ENCODE measurements at regions not wholly inside any gene's neighbourhood (a gene's known extent, or its start where the extent isn't known, plus 50 kb on each side); places are given as distances from the start of the nearest gene placed in this dataset.

DNA sequence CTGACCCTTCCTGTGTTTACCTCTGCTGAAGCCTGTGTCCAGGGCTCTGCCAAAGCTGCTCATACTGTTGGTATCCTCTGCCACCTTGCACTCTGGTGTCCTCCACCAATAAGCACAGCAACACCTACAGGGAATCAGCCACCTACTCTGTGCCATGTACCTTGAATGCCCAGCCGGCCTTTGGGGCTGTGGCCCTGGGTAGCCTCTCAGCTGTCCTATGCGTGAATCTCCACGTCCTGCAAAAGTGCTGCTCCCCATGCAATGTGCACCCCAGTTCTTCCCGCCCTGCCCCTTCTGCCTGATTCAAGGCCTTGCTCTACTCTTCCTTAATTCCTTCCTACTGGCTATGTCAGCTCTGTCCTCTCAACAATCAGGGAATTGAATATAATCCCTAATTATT, 506.5 kb downstream of the ARHGEF28 start:
- no peaks in the 10 kb centered on the region for H3K36me3 ChIP-seq (ENCODE audit: control insufficient read depth in 2 of 2, insufficient read depth in 2 of 2, low read length in 1 of 2)
- no peaks in the 10 kb centered on the region for H3K79me2 ChIP-seq (ENCODE audit: control insufficient read depth, insufficient read depth, low read length)
- ATAC-seq (no peak), FAIRE-seq (no peak), DNase-seq (ENCODE audit: low read depth, low spot score) (no peak)
- intact Hi-C loops (cut with micrococcal nuclease; ENCODE audit: unreplicated experiment): no loop called here
- no TSS peak for BruUV-seq (replicated peaks)
- WGBS (ENCODE audit: insufficient coverage, insufficient replicate concordance, low lambda C conversion rate, missing lambda C conversion rate): 35% methylated on average over 4 of the region's 4 CpGs
- H3K27me3 ChIP-seq (replicated peaks in 1 of 2; ENCODE audit: control insufficient read depth in 2 of 2, insufficient read depth in 2 of 2, low read length in 1 of 2): peaks cover 0 to 5% of the 10 kb centered on the region in 2 experiments; a peak in 3 of 4 replicates
- H3K9me3 ChIP-seq (replicated peaks; ENCODE audit: control insufficient read depth, insufficient read depth, low read length): no peaks in the 10 kb centered on the region
- ChIA-PET SMC1A (ENCODE audit: uncharacterized antibody, unreplicated experiment) (no interaction called here), POLR2A (no interaction called here), RAD21 (ENCODE audit: unreplicated experiment) (no interaction called here), CTCF (interaction anchor here (1.1 kb wide), 1 partner anchor 514 kb away, joined by 3 read pairs; no protein-coding TSS in a partner anchor)
- H3K27ac ChIP-seq (ENCODE audit: control insufficient read depth, insufficient read depth): no peak overlapping the region
- in situ Hi-C loops (cut with MboI): no loop called here
- no peak overlapping the region for H3K4me3 ChIP-seq
- no peaks in the 10 kb centered on the region for H3K4me1 ChIP-seq (ENCODE audit: control insufficient read depth, insufficient read depth, low read length)
- TF ChIP-seq FOXK2 (IDR thresholded peaks at IDR 0.05) (no peak), CHD4 (IDR thresholded peaks at IDR 0.05) (no peak)
- TF ChIP-seq, protein P1, sequence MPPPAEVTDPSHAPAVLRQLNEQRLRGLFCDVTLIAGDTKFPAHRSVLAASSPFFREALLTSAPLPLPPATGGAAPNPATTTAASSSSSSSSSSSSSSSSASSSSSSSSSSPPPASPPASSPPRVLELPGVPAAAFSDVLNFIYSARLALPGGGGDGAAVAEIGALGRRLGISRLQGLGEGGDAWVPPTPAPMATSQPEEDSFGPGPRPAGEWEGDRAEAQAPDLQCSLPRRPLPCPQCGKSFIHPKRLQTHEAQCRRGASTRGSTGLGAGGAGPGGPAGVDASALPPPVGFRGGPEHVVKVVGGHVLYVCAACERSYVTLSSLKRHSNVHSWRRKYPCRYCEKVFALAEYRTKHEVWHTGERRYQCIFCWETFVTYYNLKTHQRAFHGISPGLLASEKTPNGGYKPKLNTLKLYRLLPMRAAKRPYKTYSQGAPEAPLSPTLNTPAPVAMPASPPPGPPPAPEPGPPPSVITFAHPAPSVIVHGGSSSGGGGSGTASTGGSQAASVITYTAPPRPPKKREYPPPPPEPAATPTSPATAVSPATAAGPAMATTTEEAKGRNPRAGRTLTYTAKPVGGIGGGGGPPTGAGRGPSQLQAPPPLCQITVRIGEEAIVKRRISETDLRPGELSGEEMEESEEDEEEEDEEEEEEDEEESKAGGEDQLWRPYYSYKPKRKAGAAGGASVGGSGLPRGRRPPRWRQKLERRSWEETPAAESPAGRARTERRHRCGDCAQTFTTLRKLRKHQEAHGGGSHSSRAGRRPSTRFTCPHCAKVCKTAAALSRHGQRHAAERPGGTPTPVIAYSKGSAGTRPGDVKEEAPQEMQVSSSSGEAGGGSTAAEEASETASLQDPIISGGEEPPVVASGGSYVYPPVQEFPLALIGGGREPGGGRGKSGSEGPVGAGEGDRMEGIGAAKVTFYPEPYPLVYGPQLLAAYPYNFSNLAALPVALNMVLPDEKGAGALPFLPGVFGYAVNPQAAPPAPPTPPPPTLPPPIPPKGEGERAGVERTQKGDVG (CRISPR knock-in tag; IDR thresholded peaks at IDR 0.05): no peak
- TF ChIP-seq, protein P2, sequence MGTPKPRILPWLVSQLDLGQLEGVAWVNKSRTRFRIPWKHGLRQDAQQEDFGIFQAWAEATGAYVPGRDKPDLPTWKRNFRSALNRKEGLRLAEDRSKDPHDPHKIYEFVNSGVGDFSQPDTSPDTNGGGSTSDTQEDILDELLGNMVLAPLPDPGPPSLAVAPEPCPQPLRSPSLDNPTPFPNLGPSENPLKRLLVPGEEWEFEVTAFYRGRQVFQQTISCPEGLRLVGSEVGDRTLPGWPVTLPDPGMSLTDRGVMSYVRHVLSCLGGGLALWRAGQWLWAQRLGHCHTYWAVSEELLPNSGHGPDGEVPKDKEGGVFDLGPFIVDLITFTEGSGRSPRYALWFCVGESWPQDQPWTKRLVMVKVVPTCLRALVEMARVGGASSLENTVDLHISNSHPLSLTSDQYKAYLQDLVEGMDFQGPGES (IDR thresholded peaks at IDR 0.05): no peak
- H3K4me2 ChIP-seq (ENCODE audit: control insufficient read depth, insufficient read depth): no peak overlapping the region
- no peaks in the 10 kb centered on the region for H4K20me1 ChIP-seq (ENCODE audit: control insufficient read depth, insufficient read depth)
- no peak overlapping the region for H3K9ac ChIP-seq (ENCODE audit: control insufficient read depth, insufficient read depth, low read length)
- H2AFZ ChIP-seq (ENCODE audit: control insufficient read depth, low read depth, low read length): no peak overlapping the region
